Forelimb muscle (tissue), 1 donor: ENCODE measurements at regions not wholly inside any gene's neighbourhood (a gene's known extent, or its start where the extent isn't known, plus 50 kb on each side); places are given as distances from the start of the nearest gene placed in this dataset.

Experiments used
- DNase-seq: peaks from one replicate; pipeline ENCODE4 v3.0.0-alpha.2; 2013; ENCODE audit warnings: low read depth

DNA sequence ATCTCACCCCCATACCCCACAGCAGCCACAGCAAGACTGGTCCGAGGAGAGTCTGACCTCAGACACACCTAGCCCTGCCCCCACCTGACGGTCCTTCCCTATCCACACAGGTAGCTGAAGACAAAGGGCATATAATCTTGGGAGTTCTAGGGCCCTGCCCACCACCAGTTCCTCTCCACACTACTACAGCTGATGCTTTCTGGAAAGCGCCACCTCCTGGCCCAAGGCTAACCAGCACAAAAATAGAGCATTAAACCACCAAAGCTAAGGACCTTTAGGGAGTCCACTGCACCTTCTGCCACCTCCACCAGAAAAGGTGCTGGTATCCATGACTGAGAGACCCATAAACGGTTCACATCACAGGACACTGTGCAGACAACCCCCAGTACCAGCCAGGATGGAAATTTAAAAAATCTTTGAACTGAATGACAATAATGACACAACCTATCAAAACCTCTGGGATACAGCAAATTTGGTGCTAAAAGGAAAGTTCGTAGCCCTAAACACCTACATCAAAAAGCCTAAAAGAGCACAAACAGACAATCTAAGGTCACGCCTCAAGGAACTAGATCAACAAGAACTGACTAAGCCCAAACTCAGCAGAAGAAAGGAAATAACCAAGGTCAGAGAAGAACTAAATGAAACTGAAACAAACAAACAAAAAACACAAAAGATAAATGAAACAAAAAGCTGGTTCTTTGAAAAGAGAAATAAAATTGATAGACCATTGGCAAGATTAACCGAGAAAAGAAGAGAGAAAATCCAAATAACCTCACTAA is 122.1 kb upstream of the TPRG1 start:
- no peak for DNase-seq

DNA sequence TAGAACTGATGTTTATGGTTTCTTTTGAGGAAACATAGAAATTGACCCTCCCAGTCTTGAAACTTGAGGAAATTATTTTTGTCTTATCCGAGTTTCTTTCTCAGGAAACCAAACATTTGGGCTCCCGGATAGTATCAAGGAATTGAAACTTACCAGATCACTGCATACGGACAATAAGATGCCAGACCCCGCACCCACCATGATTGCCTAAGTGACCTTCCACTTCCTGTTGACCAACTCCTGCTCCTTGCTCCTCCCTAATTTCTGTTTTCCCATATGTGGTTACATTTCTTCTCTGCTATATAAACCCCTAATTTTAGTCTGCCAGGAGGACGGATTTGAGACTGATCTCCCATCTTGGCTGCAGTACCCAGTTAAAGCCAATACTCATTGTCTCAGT is 118.4 kb upstream of the TPRG1 start:
- no peak for DNase-seq

DNA sequence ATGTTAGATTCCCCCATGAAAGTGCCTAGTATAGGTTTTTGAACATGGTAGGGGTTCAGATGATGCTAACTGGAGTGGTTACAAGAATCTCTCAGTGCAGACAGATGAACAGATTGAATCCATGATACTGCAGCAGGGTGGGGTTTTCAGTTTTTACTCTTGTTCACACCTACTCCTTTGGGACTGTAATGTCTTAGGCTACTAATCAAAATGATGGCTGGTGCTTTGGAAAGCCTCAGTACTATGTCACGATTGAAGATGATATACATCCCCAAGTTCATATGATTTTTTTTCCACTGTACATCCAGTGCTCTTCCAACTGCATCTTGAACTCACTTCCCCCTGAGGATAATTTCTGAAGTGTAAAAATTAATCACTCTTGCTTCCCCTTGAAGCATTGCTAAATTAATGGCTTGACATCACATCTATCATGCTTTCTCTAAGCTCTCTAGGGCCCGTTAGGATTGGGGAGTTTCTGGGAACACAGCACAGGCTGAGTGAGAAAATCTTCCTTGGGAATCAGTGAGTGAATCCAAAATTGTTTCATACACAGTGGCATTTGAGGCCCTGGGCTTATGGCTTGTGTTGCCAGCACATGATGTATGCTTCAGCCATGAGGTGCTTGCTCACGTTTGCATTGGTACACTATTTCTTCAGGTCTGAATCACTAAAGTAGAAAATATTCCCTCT is 115.0 kb upstream of the TPRG1 start:
- peak; percentile 24 for DNase-seq

DNA sequence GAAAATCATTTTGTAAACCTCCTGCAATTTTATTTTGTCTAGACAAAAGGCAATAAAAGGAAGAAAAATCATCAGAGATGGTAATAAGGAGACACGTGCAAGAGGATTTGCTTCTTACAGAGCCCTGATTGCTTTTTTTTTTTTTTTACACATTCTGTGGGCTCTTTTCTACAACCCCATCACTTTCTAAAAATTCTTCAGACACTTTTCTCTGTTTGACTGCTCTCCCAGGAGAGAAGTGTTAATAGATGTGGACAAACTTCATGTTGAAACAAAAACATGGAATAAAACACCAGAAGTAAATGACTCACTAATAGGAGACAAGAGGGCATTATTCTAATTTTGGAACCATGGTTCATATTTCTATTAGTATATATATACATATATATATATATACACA is 114.4 kb upstream of the TPRG1 start:
- no peak for DNase-seq

DNA sequence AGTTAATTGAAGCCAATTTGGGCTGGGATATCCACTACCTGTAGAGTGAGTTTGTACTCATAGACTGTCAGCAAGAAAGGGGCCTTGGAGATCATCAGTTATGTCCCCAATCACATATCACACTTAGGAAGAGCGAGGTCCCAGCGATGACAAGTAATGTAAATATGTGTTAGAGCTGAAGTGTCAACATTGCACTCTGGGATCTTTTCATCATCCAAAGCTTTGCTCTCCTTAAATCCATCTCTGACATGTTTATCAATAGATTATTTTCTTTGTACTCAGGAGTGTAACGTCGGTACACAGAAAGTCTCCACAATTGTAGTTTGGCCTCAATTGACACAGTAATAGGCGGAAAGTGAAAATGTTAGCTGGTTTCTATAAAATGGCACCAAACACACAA is 113.7 kb upstream of the TPRG1 start:
- no peak for DNase-seq

DNA sequence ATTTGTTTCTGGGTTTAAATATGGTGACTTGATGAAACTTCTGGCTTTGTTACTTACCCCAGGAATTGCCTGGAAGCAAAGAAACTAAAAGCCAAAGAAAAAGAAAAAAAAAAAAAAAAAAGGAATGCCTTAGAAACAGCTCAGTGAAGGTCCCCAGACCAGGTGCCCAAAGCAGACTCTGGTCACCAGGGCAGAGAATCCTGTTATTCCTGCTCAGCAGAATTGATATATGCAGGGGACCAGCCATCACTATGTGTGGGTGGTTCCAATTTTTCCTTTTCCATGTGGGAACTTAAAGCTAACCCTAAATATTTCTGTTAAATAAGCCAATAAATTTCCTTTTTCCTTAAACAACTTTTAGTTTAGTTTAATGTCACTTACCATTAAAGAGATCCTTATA is 100.8 kb upstream of the TPRG1 start:
- no peak for DNase-seq

DNA sequence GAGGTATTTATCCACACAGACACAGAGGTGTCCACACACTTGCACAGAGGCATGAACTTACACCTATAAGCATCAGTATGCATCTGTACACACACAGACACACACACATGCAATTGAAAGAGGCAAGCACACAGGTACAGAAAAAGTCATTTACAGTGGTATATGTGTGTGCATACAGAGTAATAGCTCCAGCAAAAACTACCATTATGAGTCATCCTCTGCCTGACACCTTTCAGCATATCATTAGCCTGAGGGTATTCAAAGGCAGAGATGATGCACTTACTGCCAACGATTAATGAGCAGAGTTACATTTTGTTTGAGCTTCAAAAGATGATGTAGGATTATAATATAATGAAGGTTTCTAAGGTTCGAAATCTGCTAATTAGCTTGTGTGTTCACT is 100.3 kb upstream of the TPRG1 start:
- DNase-seq: no peak

DNA sequence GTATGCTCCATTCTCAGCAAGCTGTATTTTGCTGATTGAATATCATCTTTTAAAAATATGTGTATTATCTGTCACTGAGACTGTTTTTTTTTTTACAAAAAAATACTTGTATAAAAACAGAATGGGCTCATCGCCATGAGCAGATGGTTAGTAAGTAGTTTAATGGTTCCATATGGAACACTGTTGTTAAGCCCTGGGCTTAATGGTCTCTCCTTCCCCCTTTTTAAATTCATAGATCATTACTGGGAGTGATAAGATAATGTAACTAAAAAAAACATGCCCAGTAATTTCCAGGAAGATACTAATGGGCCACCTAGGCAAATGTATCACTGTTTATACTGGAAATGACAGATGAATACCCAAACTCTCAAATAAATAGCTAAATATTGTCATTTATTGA is 95.3 kb upstream of the TPRG1 start:
- no peak for DNase-seq

DNA sequence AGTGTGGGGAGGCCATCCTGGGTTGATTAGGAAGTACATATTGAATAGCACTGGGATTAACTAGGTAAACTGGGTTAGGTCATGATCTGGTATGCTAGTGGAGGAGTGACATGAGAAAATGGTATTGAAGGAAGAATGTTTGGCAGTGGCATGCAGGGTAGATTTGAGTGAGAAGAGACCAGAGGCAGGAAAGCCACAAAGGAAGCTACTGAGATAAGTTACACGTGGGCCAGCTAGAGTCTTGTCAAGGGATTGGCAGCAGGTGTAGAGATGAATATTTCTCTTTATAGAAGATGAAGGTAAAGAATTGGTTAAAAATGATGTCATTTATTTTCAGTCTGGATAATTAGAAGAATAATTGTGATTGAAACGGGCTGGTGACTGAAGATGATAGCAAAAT is 91.0 kb upstream of the TPRG1 start:
- no peak for DNase-seq

DNA sequence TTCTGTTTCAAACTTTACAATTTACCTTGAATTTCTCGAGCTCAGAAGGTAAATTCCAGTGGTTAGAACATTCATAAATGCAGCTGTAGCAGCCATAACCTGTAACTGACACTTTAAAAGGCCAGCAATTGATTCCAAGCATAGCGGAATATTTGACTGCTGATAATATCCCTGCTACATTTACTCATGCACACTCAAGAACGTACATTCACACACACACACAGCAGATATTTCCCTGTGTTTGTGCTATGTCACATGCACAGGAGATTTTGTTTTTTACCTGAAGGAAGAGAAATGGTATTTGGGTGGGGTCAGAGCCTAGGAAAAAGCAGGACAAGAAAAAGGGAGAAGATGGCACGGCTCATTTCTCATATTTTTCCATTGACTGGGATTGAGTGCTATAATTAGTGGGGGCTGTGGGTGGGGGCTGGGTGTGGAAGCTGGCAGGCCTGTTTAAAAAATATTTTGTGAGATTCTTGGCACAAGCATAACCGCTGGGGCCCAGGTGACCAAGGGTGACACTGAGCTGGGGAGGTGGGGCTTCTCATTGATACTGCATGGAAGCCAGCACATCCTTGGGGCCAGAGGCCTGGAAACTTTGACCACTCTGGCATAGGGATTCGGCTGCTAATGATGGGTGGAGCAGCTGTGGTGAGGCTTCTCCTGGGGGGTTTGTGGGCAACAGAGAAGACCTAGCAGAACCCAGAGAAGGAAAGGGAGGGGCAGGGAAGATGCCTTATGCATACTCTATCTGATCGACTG is 88.9 kb upstream of the TPRG1 start:
- DNase-seq: no peak

DNA sequence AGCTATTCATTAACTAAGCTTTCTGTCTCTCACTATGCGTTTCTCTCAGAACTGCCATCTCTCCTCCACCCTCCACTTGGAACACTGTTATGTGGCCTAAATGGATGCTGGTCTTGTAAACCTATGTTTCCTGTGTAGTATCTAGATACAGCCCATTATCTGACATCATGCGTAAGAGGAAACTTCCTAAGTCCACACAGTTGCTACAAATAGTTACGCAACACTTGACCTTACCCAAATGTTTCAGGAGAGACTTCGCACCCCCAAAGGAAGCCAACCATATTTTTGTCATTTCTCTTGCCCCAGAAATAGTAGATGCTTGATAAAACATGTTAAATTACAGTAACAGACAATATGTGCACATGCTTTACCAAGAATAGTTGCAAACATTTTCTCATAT is 87.2 kb upstream of the TPRG1 start:
- no peak for DNase-seq

DNA sequence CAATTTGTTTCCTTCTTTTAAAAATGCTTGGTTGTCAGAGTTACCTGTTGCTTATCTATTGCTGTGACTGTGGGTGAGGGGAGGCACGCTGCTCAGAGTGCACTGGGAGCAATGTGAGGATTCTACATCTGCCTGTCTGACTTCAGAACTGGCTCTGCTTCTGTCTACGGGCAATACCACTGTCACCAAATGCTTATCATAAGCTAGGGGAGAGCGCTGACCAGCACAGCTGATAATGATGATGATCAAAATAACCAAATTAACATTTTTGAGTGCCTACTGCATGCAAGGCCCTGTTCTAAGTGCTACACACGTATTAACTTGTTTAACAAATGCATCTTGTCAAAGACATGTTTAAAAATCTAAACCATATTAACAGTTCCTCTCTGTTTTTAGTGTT is 79.2 kb upstream of the TPRG1 start:
- no peak for DNase-seq

DNA sequence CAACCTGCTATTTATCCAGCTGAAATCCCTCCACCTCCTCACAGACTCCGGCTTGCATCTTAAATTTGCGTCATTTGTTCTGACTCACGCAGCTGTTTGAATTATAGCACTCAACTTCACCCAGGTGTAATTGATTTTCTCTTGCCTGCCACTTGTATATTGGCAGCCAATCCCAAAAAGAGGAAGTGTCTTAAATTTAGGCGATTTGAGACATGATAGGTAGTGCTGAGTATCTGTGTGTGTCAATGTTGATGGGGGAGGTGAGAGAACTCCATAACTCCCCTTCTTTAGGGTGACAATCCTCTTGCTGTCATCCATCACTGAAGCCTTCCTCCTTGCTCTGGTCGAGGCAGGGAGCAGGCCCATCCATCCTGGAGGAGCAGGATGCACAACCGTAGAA is 77.2 kb upstream of the TPRG1 start:
- no peak for DNase-seq

DNA sequence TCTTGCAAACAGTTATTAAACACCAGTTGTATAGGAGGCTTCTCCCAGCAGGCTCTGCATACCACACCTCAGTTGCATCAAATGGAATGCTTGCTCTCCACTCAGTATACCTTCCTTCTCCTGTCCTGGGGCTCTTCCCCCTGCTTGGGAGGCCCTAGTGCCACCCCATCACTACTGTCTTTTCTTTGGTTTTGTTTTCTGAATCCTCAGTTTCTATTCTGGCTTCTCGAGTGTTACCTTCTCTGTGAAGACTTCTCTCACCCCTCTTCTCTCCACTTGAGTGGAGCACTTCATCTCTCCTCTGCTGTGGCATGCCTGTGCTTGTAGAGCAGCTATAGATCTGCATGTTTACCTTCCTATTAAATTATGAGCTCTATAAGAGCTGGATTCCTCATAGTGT is 75.7 kb upstream of the TPRG1 start:
- no peak for DNase-seq

DNA sequence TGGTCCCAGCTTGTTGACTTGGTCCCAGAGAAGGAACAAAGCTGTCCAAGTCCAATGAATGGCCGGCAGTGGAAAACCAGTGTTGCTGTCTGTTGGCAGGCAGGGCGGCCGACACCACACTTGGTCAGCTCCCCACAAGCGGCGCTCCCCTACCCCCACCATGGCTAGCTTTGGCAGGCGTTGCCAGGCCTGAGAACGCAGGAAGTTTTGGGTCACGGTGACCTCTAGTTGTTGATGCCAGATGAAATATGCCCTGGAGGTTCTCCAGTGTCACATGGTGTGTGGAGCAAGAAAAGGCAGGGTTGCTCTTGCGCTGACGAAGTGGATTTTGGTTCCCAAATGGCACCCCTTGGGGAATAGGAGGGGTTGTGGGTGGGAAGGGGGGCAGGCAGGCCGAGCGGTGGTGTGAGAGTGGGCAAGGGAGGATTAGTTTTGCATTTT is 72.7 kb upstream of the TPRG1 start:
- no peak for DNase-seq

DNA sequence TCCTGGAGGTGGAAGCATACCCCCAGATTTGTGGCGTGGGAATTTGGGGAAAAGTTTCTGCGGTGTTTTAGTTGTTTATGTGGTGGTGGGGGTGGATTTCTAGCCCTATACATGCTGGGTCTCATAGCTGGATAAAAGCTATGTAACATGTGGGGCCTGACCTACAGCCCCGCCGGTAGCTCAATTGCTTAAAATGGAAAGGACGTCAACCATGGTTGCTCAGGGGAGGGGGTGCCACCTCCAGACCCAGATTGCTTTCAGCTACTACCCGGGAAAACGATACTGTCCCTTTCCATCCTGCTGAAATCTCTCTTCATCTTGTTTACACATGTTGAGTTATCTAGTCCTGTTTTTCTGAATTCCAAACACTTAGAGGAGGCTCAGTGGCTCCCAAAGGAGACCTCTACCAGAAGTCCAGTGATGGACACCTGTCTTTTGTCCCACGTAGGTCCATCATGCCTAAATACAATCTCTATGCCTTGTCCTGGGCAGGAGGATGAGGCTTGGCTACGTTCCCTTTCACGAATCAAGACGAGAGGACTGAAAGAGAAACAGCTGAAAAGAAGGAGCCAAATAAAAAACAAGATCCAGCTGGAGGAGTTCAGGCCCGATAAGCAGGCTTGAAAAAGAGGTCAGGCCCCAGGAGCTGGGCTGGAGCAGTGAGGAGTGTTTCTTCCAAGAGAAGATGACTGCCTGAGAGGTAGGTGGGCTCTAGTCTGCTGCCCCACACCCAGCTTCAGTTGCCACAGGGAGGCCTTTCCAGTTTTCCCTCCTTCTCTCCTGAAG is 72.1 kb upstream of the TPRG1 start:
- DNase-seq: no peak

DNA sequence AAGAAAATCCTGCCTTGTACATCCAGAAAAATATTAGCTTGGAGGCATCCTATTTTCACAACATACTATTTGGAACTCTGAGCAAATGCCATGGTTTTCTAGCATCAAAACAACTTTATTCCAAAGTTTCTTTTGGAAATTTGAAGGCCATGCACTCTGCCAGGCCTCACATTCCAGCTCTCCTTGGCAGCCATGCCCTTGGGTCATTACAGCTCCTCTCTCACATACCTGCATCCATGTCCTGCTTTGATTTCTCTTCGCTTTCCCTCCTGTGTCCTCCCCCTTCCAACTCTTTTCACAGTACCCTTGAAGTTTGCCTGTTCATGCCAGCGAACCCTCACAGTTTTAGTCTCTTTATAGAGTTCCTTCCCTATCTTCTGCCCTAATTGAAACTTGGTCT is 70.9 kb upstream of the TPRG1 start:
- DNase-seq: no peak

DNA sequence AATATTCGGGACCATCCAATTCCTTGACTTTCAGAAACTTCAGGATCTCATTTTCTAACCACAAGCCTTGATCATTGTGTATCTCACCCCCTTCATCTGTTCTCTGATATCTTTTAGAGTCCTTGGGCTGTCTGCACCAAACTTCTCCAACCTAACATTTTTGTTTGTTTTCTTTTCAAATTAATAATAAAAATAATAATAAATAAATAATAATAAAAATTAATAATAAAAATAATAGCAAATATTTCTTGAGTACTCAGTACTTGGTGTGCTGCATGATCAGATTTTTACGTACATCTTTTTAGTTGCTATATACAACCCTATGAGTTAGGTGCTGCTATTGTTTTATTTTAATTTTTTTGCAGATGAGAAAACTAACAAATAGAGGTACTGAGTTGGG is 70.2 kb upstream of the TPRG1 start:
- DNase-seq: no peak

DNA sequence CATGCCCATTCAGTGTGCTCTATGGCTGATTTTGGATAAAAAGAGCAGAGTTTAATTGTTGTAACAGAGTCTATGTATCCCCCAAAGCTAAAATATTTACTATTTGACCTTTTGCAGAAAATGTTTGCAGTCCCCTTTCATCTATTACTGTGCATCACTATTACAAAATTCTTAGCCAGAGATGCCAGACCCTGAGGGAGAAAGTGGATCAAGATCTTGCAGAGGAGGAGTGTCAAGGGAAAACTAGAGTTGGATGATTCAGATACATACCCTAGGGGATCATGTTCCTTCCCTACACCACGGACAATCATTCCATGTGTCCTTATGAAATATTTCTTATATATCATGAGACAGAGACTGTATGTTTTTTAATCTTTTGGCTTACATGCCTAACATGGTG is 68.6 kb upstream of the TPRG1 start:
- no peak for DNase-seq

DNA sequence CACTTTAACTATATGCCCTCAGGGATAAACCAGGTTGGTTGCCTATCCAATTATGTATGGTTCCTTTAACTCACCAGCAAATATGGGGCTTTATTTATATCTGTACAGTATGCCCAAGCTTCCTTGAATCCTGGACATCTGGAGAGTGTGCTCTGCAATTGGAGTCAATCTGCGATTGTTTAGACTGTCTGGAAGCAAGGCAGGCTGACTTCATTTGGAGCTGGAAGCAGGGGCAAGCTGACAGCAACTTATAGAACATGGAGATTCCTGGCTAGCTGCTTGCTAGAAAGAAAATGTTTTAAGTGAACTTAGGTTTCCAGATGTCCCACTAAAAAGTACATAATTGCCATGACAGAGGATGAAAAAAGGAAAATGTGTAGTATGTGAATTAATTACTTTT is 63.7 kb upstream of the TPRG1 start:
- DNase-seq: peak; percentile 40

DNA sequence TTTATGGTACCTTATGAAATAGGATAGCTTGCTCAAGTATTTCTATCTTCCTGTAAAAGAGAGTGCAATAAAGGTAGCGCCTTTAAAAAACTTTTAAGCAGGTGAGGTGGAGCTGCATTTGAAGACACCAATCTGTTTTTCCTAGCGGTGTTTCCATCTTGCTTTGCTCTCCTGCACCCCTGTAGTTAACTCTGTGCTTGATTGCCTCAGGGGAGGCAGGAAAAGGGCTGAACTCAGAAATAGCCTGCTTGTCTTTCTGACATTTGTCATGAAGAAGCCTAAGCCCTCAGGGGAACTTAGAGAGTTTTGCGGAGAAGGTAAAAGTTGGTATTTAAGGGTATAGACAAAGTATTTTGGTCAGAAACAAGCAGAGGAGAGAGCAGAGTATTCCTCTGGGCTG is 63.0 kb upstream of the TPRG1 start:
- no peak for DNase-seq

DNA sequence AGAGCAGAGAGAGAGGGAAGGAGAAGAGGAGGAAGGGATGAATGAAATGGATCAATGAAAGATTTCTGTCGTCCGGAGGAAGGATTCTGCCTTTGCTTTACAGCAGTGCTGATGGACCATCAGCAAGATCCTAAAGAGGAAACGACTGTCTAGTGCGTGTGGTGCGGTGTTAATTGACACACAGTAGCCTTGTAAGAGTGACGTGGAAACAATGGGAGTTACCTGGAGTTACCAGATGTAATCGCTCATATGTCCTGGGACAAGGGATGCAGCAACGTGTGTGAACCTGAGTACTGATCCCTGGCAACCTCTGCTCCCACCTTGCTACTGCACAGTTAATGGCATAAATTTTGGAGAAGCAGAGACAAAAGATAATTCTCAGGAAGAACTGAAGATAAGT is 62.6 kb upstream of the TPRG1 start:
- DNase-seq: no peak
